NCI-H1694 treated with DMSO at 0.1 percent for 48 hours (cell line): ENCODE measurements at regions not wholly inside any gene's neighbourhood (a gene's known extent, or its start where the extent isn't known, plus 50 kb on each side); places are given as distances from the start of the nearest gene placed in this dataset.
"Not testable (repeated sequence)": the region's sequence is repeated elsewhere in the genome, so short reads cannot be mapped to it uniquely, and the experiment has no call there.

Source experiments
- DNase-seq: peaks from one replicate; lab custom pipeline; 2025; lab: John Stamatoyannopoulos, UW

GRCh38 chr1:87398641-87399040, 70.0 kb downstream of the LMO4 start:
- DNase-seq = no peak

- DNase-seq = no peak
Measured at GRCh38 chr1:87399264-87399663, 70.6 kb downstream of the LMO4 start.

GRCh38 chr1:87399701-87400100, 71.0 kb downstream of the LMO4 start:
- DNase-seq = no peak

- no peak for DNase-seq
Measured at GRCh38 chr1:87400813-87401212, 72.1 kb downstream of the LMO4 start.

GRCh38 chr1:87402241-87403002, 73.7 kb downstream of the LMO4 start:
- no peak for DNase-seq

GRCh38 chr1:87403061-87403820, 74.6 kb downstream of the LMO4 start:
- DNase-seq = no peak

GRCh38 chr1:87404296-87404695, 75.6 kb downstream of the LMO4 start:
- no peak for DNase-seq

GRCh38 chr1:87408665-87409248, 80.1 kb downstream of the LMO4 start:
- no peak for DNase-seq

GRCh38 chr1:87410776-87411480, 82.2 kb downstream of the LMO4 start:
- DNase-seq = no peak

GRCh38 chr1:87413846-87414245, 85.2 kb downstream of the LMO4 start:
- not testable (repeated sequence) for DNase-seq

GRCh38 chr1:87418048-87418447, 89.4 kb downstream of the LMO4 start:
- no peak for DNase-seq

GRCh38 chr1:87421809-87422208, 93.1 kb downstream of the LMO4 start:
- no peak for DNase-seq

- no peak for DNase-seq
Measured at GRCh38 chr1:87424541-87424940, 95.9 kb downstream of the LMO4 start.

GRCh38 chr1:87426463-87427249, 98.0 kb downstream of the LMO4 start:
- DNase-seq = no peak

GRCh38 chr1:87428367-87428766, 99.7 kb downstream of the LMO4 start:
- DNase-seq = no peak

- no peak for DNase-seq
Measured at GRCh38 chr1:87428883-87429282, 100.2 kb downstream of the LMO4 start.

- no peak for DNase-seq
Measured at GRCh38 chr1:87432685-87433084, 104.0 kb downstream of the LMO4 start.

GRCh38 chr1:87433101-87433500, 104.4 kb downstream of the LMO4 start:
- not testable (repeated sequence) for DNase-seq

GRCh38 chr1:87435484-87435883, 106.8 kb downstream of the LMO4 start:
- DNase-seq = no peak

GRCh38 chr1:87436115-87436514, 107.4 kb downstream of the LMO4 start:
- not testable (repeated sequence) for DNase-seq

- no peak for DNase-seq
Measured at GRCh38 chr1:87436534-87436933, 107.9 kb downstream of the LMO4 start.
